ENCODE measurements at regions not wholly inside any gene's neighbourhood (a gene's known extent, or its start where the extent isn't known, plus 50 kb on each side); places are given as distances from the start of the nearest gene placed in this dataset.

DNA sequence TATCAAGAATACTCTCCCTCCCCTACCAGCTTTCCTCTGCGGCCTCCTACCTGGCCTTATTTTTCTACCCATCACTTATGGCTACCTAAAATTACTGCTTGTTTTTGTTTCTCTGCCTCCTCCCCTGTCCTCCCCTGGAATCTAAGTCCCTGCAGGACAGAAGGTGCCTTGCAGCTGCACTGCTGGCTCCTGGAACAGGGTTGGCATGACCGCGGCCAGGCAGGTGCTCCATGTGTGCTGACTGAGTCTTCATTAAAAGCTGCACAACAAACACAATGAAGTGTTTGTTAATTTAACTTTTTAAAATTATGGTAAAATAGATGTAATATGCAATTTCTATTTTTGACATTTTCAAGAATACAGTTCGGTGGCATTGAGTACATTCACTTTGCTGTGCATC, 171.9 kb upstream of the FHL2 start:
- no peak for TF ChIP-seq EZH2phosphoT487 (IDR thresholded peaks at IDR 0.05; ENCODE audit: borderline replicate concordance, low read length)
- TF ChIP-seq, protein P1, sequence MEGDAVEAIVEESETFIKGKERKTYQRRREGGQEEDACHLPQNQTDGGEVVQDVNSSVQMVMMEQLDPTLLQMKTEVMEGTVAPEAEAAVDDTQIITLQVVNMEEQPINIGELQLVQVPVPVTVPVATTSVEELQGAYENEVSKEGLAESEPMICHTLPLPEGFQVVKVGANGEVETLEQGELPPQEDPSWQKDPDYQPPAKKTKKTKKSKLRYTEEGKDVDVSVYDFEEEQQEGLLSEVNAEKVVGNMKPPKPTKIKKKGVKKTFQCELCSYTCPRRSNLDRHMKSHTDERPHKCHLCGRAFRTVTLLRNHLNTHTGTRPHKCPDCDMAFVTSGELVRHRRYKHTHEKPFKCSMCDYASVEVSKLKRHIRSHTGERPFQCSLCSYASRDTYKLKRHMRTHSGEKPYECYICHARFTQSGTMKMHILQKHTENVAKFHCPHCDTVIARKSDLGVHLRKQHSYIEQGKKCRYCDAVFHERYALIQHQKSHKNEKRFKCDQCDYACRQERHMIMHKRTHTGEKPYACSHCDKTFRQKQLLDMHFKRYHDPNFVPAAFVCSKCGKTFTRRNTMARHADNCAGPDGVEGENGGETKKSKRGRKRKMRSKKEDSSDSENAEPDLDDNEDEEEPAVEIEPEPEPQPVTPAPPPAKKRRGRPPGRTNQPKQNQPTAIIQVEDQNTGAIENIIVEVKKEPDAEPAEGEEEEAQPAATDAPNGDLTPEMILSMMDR (IDR thresholded peaks at IDR 0.05; ENCODE audit: low read depth, low read length, poor library complexity, severe bottlenecking), result no peak

Measured in DOHH2 (cell line).